A673 (cell line): ENCODE measurements at regions not wholly inside any gene's neighbourhood (a gene's known extent, or its start where the extent isn't known, plus 50 kb on each side); places are given as distances from the start of the nearest gene placed in this dataset.

Experiments used
- BruUV-seq: library from RNA; stranded (reverse); fragments of 400-500 nt; replicated peaks from 2 replicates; lab custom pipeline; 2021; lab: Mats Ljungman, UMichigan
- CTCF ChIA-PET: fragments of 300-600 bp; sonication (Branson Sonifier 250); formaldehyde crosslinking; loops from one replicate; lab custom pipeline; 2022; ENCODE audit warnings: antibody characterized with exemption; lab: Charles Lee
- POLR2A ChIA-PET: fragments of 300-600 bp; sonication (Branson Sonifier 250); formaldehyde crosslinking; loops from one replicate; lab custom pipeline; 2022; ENCODE audit warnings: antibody characterized with exemption; ENCODE audit not compliant: low non-redundant PET; lab: Charles Lee
- DNase-seq: peaks from one replicate; pipeline ENCODE4 v3.0.0-alpha.2; 2015; ENCODE audit warnings: low spot score
- H3K27ac ChIP-seq: fragments of 200-600 bp; sonication (generic); 2 replicates; pipeline ENCODE4 v1.5.1; 2016; ENCODE audit warnings: mixed run types, low read depth, mild to moderate bottlenecking, mixed read lengths, antibody characterized with exemption, low read length; ENCODE audit not compliant: poor library complexity, severe bottlenecking
- H3K27me3 ChIP-seq: fragments of 200-600 bp; sonication (generic); replicated peaks from 2 replicates; pipeline ENCODE4 v1.6.1; 2017; ENCODE audit warnings: mixed run types, low read depth, mild to moderate bottlenecking, mixed read lengths, antibody characterized with exemption, low read length; ENCODE audit not compliant: insufficient read depth, poor library complexity
- H3K36me3 ChIP-seq: fragments of 200-600 bp; sonication (generic); 2 replicates; pipeline ENCODE4 v1.6.1; 2016; ENCODE audit warnings: mixed run types, mild to moderate bottlenecking, mixed read lengths, antibody characterized with exemption, low read length; ENCODE audit not compliant: insufficient read depth, poor library complexity, severe bottlenecking
- H3K4me1 ChIP-seq: fragments of 200-600 bp; sonication (generic); 2 replicates; pipeline ENCODE4 v1.6.1; 2017; ENCODE audit warnings: mixed run types, mild to moderate bottlenecking, mixed read lengths, antibody characterized with exemption, low read length; ENCODE audit not compliant: insufficient read depth, poor library complexity, severe bottlenecking
- H3K4me3 ChIP-seq: fragments of 200-600 bp; sonication (generic); 2 replicates; pipeline ENCODE4 v1.5.1; 2016; ENCODE audit warnings: low read depth, mixed run types, mild to moderate bottlenecking, mixed read lengths, low read length; ENCODE audit not compliant: poor library complexity, severe bottlenecking
- H3K9me3 ChIP-seq: fragments of 200-600 bp; sonication (generic); 2 replicates; pipeline ENCODE4 v1.6.1; 2016; ENCODE audit warnings: mixed run types, low read depth, mild to moderate bottlenecking, mixed read lengths, antibody characterized with exemption, low read length; ENCODE audit not compliant: poor library complexity, severe bottlenecking
- CTCF ChIP-seq: fragments of 300-800, 200-600 bp; sonication (generic); conservative IDR thresholded peaks from 2 replicates; pipeline ENCODE4 v1.5.1; 2017; ENCODE audit warnings: low read depth, mild to moderate bottlenecking, antibody characterized with exemption, low read length, moderate library complexity, mixed read lengths
- EZH2 ChIP-seq: fragments of 200-600 bp; sonication (generic); IDR thresholded peaks from 2 replicates; pipeline ENCODE4 v1.6.1; 2017; ENCODE audit warnings: borderline replicate concordance, low read depth, mild to moderate bottlenecking, mixed read lengths, antibody characterized with exemption, low read length; ENCODE audit not compliant: poor library complexity, severe bottlenecking
- intact Hi-C: fragments of 100-400 bp; cut with micrococcal nuclease; formaldehyde crosslinking; loops from one replicate; pipeline ENCODE4 v1.10.0; 2022; ENCODE audit not compliant: unreplicated experiment

GRCh38 chr10:44317856-44318255 lies 67.0 kb downstream of the CXCL12 start:
- H3K36me3 ChIP-seq, result no peaks in the 10 kb centered on the region
- intact Hi-C loops, result no loop called here
- ChIA-PET CTCF (no interaction called here), POLR2A (no interaction called here)
- BruUV-seq, result no TSS peak
- no peak for DNase-seq
- no peaks in the 10 kb centered on the region for H3K27me3 ChIP-seq
- no peak overlapping the region for H3K27ac ChIP-seq
- H3K4me1 ChIP-seq, result no peaks in the 10 kb centered on the region
- TF ChIP-seq CTCF (no peak), EZH2 (no peak)
- H3K9me3 ChIP-seq, result no peaks in the 10 kb centered on the region
- H3K4me3 ChIP-seq, result no peak overlapping the region

GRCh38 chr10:44316922-44317215 lies 68.0 kb downstream of the CXCL12 start:
- POLR2A ChIA-PET, result no interaction called here
- no TSS peak for BruUV-seq

GRCh38 chr10:44316187-44316921 lies 68.5 kb downstream of the CXCL12 start:
- no TSS peak for BruUV-seq
- ChIA-PET POLR2A (no interaction called here), CTCF (no interaction called here)
- Histone ChIP-seq H3K27me3 (no peaks in the 10 kb centered on the region), H3K27ac (no peak overlapping the region), H3K4me1 (no peaks in the 10 kb centered on the region), H3K4me3 (no peak overlapping the region), H3K9me3 (no peaks in the 10 kb centered on the region), H3K36me3 (no peaks in the 10 kb centered on the region)
- no peak for DNase-seq
- intact Hi-C loops, result no loop called here
- TF ChIP-seq CTCF, result no peak
- no peak for TF ChIP-seq EZH2

More at GRCh38 chr10:44316922-44317215, 68.0 kb downstream of the CXCL12 start:
- Histone ChIP-seq H3K9me3 (no peaks in the 10 kb centered on the region), H3K4me3 (no peak overlapping the region), H3K36me3 (no peaks in the 10 kb centered on the region), H3K27me3 (no peaks in the 10 kb centered on the region), H3K27ac (no peak overlapping the region), H3K4me1 (no peaks in the 10 kb centered on the region)
- CTCF ChIA-PET, result no interaction called here
- no peak for DNase-seq
- TF ChIP-seq CTCF (no peak), EZH2 (no peak)
- intact Hi-C loops, result no loop called here
